NCI-H226 (cell line): ENCODE measurements at regions not wholly inside any gene's neighbourhood (a gene's known extent, or its start where the extent isn't known, plus 50 kb on each side); places are given as distances from the start of the nearest gene placed in this dataset.
"Not testable (repeated sequence)": the region's sequence is repeated elsewhere in the genome, so short reads cannot be mapped to it uniquely, and the experiment has no call there.

Experiments used
- DNase-seq: peaks from one replicate; pipeline ENCODE4 v3.0.0-alpha.2; 2015

DNA sequence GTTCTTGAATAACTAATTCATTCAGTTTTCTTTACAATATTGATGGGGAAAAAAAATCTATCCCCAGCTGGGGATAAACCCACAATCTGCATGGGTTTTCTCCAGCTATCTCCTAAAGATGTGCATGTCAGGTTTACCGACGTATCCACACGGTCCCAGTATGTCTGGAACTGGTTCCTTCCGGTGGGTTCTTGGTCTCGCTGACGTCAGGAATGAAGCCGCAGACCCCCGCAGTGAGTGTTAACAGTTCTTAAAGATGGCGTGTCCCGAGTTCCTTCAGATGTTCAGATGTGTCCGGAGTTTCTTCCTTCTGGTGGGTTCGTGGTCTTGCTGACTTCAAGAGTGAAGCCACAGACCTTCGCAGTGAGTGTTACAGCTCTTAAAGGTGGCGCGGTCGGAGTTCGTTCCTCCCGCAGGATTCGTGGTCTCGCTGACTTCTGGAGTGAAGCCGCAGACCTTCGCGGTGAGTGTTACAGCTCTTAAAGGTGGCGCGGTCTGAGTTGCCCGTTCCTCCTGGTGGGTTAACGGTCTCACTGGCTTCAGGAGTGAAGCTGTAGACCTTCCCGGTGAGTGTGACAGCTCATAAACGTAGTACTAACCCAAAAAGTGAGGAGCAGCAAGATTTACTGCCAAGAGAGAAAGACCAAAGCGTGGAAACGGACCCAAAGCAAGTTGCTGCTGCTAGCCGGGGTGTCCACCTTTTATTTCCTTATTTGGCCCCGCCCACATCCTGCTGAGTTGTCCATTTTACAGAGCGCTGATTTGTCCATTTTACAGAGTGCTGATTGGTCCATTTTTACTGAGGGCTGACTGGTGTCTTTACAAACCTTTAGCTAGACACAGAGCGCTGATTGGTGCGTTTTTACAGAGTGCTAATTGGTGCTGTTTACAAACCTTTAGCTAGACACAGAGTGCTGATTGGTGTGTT, 195.1 kb upstream of the NR2F2 start:
- no peak for DNase-seq

GRCh38 chr15:96138985-96139384, 191.5 kb upstream of the NR2F2 start:
- no peak for DNase-seq

DNA sequence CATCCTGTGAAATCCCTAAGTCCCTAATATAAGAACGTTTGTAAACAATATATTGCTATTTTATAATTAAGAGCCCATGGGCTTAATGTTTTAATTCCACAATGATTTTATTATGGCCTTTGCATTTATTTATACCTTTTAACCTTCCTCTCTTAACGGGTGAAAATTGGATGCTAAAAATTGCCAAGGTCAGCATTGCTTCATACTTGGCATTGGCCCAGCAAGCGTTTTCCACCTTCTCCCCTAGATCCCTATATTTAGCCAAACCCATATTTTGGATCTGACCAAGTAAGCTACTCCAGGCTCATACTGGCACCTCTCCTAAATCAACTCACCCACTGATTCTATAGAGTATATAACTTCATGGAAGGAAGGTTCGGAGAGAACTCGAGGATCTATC, 188.0 kb upstream of the NR2F2 start:
- DNase-seq, result no peak

- no peak for DNase-seq
Observed at GRCh38 chr15:96144734-96145133, 185.8 kb upstream of the NR2F2 start.

DNA sequence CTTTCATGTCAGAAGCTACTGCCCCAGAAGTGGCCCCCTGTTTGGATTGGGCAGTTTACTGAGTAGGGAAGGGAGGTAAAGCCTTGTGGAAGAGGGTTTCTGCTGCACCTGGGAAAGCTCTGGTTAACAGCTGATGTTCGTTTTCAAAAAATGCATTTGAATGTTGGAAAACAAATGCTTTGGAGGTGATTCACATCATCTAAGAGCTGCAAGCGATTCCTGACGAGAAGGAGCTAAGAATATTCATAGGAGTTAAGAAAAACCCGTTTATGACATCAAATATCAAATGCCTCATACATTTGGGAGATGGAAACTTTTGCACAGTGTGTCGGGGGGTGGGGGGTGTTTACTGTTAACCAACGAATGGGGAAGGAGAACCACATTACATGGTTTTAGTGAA, 183.8 kb upstream of the NR2F2 start:
- DNase-seq, result no peak

- DNase-seq, result no peak
Observed at GRCh38 chr15:96147267-96147666, 183.2 kb upstream of the NR2F2 start.

GRCh38 chr15:96150254-96150653, 180.2 kb upstream of the NR2F2 start:
- no peak for DNase-seq

GRCh38 chr15:96151749-96152148, 178.8 kb upstream of the NR2F2 start:
- DNase-seq, result peak; percentile 57

GRCh38 chr15:96153929-96154328, 176.6 kb upstream of the NR2F2 start:
- no peak for DNase-seq

DNA sequence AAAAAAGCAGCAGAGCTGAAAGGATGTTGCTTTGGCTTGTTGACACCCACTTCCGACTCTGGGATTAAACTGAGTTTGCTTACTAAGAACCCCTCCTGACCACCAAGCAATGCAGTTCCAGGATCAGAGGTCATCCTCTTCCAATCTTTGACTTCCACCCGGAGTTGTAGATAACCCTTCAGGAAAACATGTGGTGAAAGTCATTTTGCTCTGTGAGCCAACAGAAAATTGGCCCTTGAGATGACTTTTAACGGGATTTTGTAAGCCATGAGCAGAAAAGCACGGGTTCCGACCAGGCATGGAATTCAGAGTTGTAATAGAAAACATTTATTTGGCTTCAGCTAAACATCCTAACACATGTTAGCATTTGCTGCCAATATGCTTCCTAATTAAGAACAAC, 171.6 kb upstream of the NR2F2 start:
- no peak for DNase-seq

GRCh38 chr15:96160269-96160668, 170.2 kb upstream of the NR2F2 start:
- no peak for DNase-seq

DNA sequence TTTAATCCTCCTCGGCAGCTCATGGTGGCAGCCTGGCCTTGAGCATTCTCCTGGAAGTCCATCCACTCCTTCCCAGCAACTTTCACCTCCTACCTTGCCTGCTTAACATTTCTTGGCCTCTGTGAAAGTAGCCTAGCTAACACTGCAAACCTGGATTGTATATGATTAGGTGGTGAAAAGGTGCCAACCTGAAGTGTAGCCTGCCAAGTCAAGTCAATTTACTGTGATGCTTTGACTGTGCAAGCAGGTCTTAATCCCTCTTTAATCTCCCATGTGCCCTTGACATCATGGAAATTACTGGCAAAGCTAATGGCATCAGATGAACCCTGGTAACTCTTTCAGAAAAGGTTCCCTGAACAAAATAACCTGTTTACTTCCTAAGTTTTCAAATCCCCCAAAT, 169.7 kb upstream of the NR2F2 start:
- DNase-seq, result no peak

- DNase-seq, result no peak
Observed at GRCh38 chr15:96162322-96162721, 168.2 kb upstream of the NR2F2 start.

DNA sequence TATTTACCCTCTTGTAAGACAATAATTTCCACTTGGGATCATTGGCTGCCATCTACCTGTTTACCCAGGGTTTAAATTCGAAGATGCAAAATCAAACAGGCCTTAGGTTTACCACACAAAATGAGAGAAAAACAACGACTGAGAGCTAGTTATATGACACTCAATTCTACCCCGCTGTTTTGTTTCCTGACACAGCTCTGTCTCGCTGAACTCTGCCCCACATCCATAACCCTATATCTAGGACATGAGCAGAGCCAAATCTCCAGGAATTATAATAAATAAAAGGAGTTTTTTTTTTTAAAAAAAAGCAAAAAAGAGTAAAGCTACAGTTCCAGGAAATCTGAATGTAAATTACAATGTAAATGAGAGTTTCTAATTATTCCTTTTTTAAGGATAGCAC, 165.4 kb upstream of the NR2F2 start:
- DNase-seq, result no peak

DNA sequence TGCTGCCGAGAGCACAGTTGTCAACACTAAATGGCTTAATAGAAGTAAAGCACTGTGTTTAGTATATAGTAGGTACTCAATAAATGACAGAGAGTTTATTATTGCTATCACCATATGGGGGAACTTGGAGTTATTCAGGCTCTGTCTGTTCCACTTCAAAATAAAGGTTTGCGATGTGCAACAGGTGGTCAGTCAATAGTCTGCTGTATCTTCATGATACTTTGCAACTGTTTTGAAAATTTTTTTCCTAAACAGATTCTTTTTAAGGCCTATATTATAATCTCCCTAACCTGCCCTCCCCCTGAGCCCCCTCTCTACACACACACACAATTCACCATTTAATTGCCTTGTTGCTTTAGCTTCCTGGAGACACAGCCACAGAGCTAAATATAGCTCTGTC, 164.7 kb upstream of the NR2F2 start:
- no peak for DNase-seq

GRCh38 chr15:96166223-96167200, 164.0 kb upstream of the NR2F2 start:
- no peak for DNase-seq

DNA sequence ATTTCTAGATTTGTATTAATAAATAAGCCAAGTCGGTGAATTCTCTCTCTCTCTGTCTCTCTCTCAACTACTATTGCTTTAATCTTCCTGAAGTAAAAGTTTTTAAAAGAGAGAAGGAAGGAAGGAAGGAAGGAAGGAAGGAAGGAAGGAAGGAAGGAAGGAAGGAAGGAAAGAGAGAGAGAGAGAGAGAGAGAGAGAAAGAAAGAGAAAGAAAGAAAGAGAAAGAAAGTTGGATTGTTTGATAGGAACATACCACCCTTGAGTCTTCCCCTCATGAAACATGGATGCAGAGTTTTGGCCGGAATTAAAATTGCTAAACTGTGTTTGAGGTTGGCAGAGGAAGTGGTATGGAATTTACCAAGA, 159.9 kb upstream of the NR2F2 start:
- not testable (repeated sequence) for DNase-seq

DNA sequence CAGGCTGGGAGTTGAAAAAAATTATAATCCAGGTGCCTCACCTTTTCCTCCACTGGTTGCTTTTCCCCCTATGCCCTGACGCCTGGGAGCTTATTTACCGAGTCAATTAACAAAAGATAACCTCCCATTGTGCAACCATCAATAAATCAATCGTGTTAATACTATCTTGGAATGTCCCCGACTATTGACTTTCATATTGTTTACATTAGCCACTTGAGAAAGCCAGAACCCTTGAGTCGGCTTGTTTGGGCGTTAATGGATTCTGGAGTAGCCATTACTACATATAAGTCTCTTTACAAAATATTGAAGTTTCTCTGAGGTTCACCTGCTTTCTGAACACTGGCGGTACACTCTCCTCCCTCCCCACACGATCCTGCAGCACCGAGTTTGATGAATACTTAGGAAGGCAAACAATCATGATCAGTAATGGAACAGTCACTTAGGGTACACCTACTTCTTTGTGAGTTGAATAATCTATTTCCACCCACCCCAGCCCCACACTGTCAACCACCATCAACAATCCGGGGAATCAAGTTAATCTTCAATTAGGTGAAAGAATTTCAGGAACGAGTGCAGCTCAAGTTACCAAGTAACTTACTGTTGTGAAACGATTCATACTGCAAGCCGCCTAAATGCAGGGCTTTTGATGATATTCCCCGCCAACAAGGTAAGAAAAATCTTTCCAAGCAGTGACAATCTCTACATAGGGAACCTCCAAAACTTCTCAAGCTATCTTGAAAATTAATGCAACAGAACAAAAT, 159.3 kb upstream of the NR2F2 start:
- no peak for DNase-seq

DNA sequence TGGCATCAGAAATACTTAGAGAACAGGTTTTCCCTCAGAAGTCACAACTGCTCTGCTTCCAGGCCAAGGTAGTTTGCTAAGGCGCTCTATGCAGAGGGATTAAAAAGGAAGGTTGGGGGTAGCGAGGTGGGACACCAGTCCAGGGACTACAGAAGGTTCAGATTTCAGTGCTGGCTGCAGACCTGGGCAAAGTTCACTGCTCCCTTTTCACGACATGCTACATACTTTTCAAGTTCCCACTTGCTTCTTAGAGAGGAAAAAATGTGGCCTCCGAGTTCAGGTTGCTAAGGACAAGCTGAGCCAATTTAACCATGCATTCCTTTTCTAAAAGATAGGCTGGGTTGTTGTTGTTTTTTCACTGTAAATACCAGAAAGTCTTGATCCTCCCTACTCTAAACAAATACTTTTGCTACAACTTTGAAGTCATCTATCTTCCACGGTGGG, 158.6 kb upstream of the NR2F2 start:
- DNase-seq, result no peak

DNA sequence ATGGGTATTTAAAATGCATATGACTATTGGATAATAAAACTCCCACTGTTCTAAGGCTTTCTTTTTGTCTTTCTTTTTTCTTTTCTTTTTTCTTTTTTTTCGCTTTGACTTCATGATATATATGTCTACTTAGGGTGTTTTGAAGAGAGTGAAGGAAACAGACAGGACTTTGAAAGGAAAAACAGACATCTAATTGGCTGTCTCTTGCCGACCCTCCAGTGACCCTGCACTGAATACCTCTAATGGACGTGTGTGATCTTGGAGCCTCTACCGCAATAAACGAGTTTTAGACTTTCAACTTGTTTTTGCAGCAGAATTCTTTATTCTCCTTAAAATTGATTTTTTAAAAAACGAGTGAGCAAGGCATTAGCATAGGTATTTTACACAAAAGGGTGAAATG, 158.1 kb upstream of the NR2F2 start:
- DNase-seq, result no peak

DNA sequence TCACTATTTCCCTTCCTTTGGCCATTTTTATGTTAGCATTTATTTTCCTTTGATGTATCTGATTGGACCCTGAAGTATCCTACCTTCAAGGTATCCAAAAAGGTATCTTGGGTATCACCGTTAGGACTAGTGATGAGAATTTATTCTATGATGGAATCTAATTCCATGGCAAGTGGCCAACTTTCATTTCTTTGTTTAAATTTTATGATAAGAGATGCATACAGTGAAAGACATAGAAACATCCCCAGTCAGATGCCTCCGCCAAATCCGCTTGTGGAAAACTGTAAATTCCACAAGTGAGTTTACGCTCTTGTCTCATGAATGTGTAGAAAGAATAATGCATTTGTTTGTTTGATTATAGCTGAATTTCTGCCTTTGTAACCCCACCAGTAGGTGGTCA, 153.7 kb upstream of the NR2F2 start:
- no peak for DNase-seq

DNA sequence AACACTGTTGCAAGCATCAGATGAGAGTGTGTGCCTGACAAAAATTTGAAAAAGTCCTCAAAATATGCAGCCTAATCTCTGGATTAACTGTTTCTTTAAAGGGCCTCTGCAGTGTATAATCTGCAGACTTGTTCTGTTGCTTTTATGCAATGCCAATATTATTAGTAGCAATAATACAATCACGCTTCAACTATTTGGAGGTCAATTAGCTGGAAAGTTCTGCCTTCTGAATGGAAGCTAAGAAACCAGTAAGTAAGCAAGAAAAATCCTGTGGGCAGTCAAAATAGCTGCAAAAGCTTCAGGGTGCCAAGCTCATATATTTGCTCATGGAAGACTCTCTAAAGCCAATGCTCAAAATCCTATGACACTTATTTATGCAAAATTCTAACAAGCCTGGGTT, 153.2 kb upstream of the NR2F2 start:
- no peak for DNase-seq
